ENCODE measurements at regions not wholly inside any gene's neighbourhood (a gene's known extent, or its start where the extent isn't known, plus 50 kb on each side); places are given as distances from the start of the nearest gene placed in this dataset.

DNA sequence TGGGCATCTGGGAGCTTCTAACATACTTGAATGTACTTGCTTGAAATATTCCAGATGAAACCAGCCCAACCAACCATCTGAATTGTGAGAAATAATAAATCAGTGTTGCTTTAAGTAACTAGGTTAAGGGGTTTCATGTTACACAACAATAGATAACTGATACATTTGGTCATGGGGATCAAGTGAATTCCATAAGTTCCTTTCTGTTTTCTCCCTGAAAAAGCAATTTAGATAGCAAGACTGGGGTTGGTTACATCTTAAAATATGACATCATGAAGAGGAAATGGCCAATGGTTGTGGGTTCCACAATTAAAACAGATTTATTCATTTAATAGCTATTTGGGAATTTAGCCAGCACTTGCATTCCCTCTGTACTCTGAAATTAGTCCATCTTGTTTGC, 559.7 kb downstream of the TLR4 start:
- Histone ChIP-seq H3K14ac (ENCODE audit: insufficient read depth, low read length) (no peak overlapping the region), H3K9me3 (ENCODE audit: control insufficient read depth, low read depth, low read length) (no peaks in the 10 kb centered on the region), H3K79me1 (ENCODE audit: insufficient read depth, low read depth, low read length, poor library complexity, severe bottlenecking) (no peaks in the 10 kb centered on the region), H2BK20ac (ENCODE audit: low read depth, low read length, poor library complexity, severe bottlenecking) (no peak overlapping the region), H3K23ac (ENCODE audit: insufficient read length, low read depth, low read length) (no peak overlapping the region), H3K4ac (ENCODE audit: low read depth, low read length) (no peak overlapping the region), H4K8ac (replicated peaks; ENCODE audit: insufficient read length, low read depth, low read length) (no peak overlapping the region), H3K27ac (ENCODE audit: insufficient read length, low read depth, low read length) (no peak overlapping the region), H2AK5ac (ENCODE audit: insufficient read length, low read length) (no peak overlapping the region), H3K9ac (ENCODE audit: extremely low read depth, insufficient read length, low read length) (no peak overlapping the region), H4K91ac (ENCODE audit: insufficient read length, low read depth, low read length) (no peak overlapping the region), H3K18ac (ENCODE audit: insufficient read length, low read depth, low read length) (no peak overlapping the region), H2BK120ac (ENCODE audit: low read depth, low read length, poor library complexity, severe bottlenecking) (no peak overlapping the region), H4K5ac (ENCODE audit: insufficient read length, low read depth, low read length) (no peak overlapping the region), H3K23me2 (ENCODE audit: insufficient read length, low read depth, low read length, poor library complexity, severe bottlenecking) (no peaks in the 10 kb centered on the region), H2AFZ (ENCODE audit: low read length) (no peak overlapping the region), H4K20me1 (ENCODE audit: control insufficient read depth, insufficient read depth, insufficient read length) (no peaks in the 10 kb centered on the region), H2BK15ac (ENCODE audit: low read depth, low read length) (no peak overlapping the region), H2BK5ac (ENCODE audit: insufficient read length, low read length) (no peak overlapping the region), H3K4me1 (ENCODE audit: insufficient read depth, low read length) (no peaks in the 10 kb centered on the region), H3K79me2 (ENCODE audit: insufficient read depth, low read length) (no peaks in the 10 kb centered on the region), H3K4me2 (ENCODE audit: insufficient read depth, insufficient read length, low read length) (no peak overlapping the region), H3K27me3 (ENCODE audit: insufficient read depth, low read length) (no peaks in the 10 kb centered on the region), H2BK12ac (ENCODE audit: insufficient read length, low read depth, low read length) (no peak overlapping the region), H3T11ph (ENCODE audit: low read length) (no peak overlapping the region), H3K56ac (ENCODE audit: insufficient read length, low read depth, low read length) (no peak overlapping the region)
- Mint-ChIP-seq H3K27ac (no peak overlapping the region), H3K36me3 (ENCODE audit: insufficient read depth in 1 of 3, low read depth in 3 of 3) (no peaks in the 10 kb centered on the region), H3K4me1 (no peaks in the 10 kb centered on the region), H3K9me3 (peaks cover 3% of the 10 kb centered on the region in 2 experiments; a peak in 2 of 5 replicates), H3K27me3 (ENCODE audit: low read depth) (no peaks in the 10 kb centered on the region), H3K4me3 (no peak overlapping the region)
- no peak for TF ChIP-seq CTCF (conservative IDR thresholded peaks at IDR 0.05)
- DNase-seq = no peak

Data from H9 (cell line).